ENCODE measurements at regions not wholly inside any gene's neighbourhood (a gene's known extent, or its start where the extent isn't known, plus 50 kb on each side); places are given as distances from the start of the nearest gene placed in this dataset.

- TF ChIP-seq ZBTB21 (CRISPR knock-in tag; IDR thresholded peaks at IDR 0.05) (no peak), KDM6A (CRISPR knock-in tag; IDR thresholded peaks at IDR 0.05; ENCODE audit: low read depth) (no peak), SMYD3 (CRISPR knock-in tag; IDR thresholded peaks at IDR 0.05) (no peak), KLF13 (CRISPR knock-in tag; IDR thresholded peaks at IDR 0.05) (no peak), ZBTB49 (CRISPR knock-in tag; IDR thresholded peaks at IDR 0.05; ENCODE audit: borderline replicate concordance) (no peak), ZNF207 (IDR thresholded peaks at IDR 0.05; ENCODE audit: borderline replicate concordance) (no peak)
- TF ChIP-seq, protein P1, sequence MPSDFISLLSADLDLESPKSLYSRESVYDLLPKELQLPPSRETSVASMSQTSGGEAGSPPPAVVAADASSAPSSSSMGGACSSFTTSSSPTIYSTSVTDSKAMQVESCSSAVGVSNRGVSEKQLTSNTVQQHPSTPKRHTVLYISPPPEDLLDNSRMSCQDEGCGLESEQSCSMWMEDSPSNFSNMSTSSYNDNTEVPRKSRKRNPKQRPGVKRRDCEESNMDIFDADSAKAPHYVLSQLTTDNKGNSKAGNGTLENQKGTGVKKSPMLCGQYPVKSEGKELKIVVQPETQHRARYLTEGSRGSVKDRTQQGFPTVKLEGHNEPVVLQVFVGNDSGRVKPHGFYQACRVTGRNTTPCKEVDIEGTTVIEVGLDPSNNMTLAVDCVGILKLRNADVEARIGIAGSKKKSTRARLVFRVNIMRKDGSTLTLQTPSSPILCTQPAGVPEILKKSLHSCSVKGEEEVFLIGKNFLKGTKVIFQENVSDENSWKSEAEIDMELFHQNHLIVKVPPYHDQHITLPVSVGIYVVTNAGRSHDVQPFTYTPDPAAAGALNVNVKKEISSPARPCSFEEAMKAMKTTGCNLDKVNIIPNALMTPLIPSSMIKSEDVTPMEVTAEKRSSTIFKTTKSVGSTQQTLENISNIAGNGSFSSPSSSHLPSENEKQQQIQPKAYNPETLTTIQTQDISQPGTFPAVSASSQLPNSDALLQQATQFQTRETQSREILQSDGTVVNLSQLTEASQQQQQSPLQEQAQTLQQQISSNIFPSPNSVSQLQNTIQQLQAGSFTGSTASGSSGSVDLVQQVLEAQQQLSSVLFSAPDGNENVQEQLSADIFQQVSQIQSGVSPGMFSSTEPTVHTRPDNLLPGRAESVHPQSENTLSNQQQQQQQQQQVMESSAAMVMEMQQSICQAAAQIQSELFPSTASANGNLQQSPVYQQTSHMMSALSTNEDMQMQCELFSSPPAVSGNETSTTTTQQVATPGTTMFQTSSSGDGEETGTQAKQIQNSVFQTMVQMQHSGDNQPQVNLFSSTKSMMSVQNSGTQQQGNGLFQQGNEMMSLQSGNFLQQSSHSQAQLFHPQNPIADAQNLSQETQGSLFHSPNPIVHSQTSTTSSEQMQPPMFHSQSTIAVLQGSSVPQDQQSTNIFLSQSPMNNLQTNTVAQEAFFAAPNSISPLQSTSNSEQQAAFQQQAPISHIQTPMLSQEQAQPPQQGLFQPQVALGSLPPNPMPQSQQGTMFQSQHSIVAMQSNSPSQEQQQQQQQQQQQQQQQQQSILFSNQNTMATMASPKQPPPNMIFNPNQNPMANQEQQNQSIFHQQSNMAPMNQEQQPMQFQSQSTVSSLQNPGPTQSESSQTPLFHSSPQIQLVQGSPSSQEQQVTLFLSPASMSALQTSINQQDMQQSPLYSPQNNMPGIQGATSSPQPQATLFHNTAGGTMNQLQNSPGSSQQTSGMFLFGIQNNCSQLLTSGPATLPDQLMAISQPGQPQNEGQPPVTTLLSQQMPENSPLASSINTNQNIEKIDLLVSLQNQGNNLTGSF (CRISPR knock-in tag; IDR thresholded peaks at IDR 0.05), result no peak
Measured at GRCh38 chr4:38319456-38320342, 344.3 kb upstream of the KLF3 start.
